HL-60 (cell line): ENCODE measurements at regions not wholly inside any gene's neighbourhood (a gene's known extent, or its start where the extent isn't known, plus 50 kb on each side); places are given as distances from the start of the nearest gene placed in this dataset.

ENCODE experiments used
- DNase-seq, 2 experiments: peaks; one replicate each; pipeline ENCODE4 v3.0.0-alpha.2; 2010 to 2020; ENCODE audit warnings: low read depth in 1 of 2, low spot score in 1 of 2
- H3K27ac ChIP-seq: fragments of 250-450 bp; sonication (Bioruptor Pico); replicated peaks from 2 replicates; pipeline ENCODE4 v1.5.1; 2020; ENCODE audit warnings: mild to moderate bottlenecking, moderate library complexity
- H3K27me3 ChIP-seq: fragments of 250-450 bp; sonication (Bioruptor Pico); 2 replicates; pipeline ENCODE4 v1.5.1; 2021; ENCODE audit warnings: mild to moderate bottlenecking, moderate library complexity; ENCODE audit not compliant: insufficient read depth, poor library complexity, severe bottlenecking
- H3K4me3 ChIP-seq: replicated peaks from 2 replicates; pipeline ENCODE4 v1.5.1; 2011; ENCODE audit warnings: mild to moderate bottlenecking, control low read depth, low read length; ENCODE audit not compliant: insufficient read depth
- CTCF ChIP-seq: IDR thresholded peaks from one replicate; pipeline ENCODE4 v1.5.1; 2011; ENCODE audit warnings: low read length, control low read depth, inconsistent platforms; ENCODE audit not compliant: insufficient read depth
- GABPA ChIP-seq: IDR thresholded peaks from 2 replicates; pipeline ENCODE4 v1.6.1; 2012; ENCODE audit warnings: low read depth
- POLR2AphosphoS5 ChIP-seq: IDR thresholded peaks from 2 replicates; pipeline ENCODE4 v1.6.1; 2012; ENCODE audit warnings: low read depth
- REST ChIP-seq: IDR thresholded peaks from 2 replicates; pipeline ENCODE4 v1.6.1; 2012; ENCODE audit warnings: low read depth; ENCODE audit not compliant: insufficient replicate concordance
- SPI1 ChIP-seq: IDR thresholded peaks from 2 replicates; pipeline ENCODE4 v1.6.1; 2012; ENCODE audit warnings: low read depth, mild to moderate bottlenecking, borderline replicate concordance

- no peak for DNase-seq
- TF ChIP-seq REST (no peak), CTCF (no peak), SPI1 (no peak), GABPA (no peak), POLR2AphosphoS5 (no peak)
- no peak overlapping the region for H3K27ac ChIP-seq
- no peak overlapping the region for H3K4me3 ChIP-seq
- no peaks in the 10 kb centered on the region for H3K27me3 ChIP-seq
These were observed 114.9 kb downstream of the PCDH7 start for GRCh38 chr4:30835044-30835443.

- no peak for DNase-seq
- no peaks in the 10 kb centered on the region for H3K27me3 ChIP-seq
- H3K4me3 ChIP-seq = no peak overlapping the region
- no peak for TF ChIP-seq SPI1
- TF ChIP-seq REST = no peak
- no peak for TF ChIP-seq POLR2AphosphoS5
- no peak for TF ChIP-seq CTCF
- TF ChIP-seq GABPA = no peak
- no peak overlapping the region for H3K27ac ChIP-seq
These were observed 116.1 kb downstream of the PCDH7 start for GRCh38 chr4:30836231-30836630.

- Histone ChIP-seq H3K4me3 (no peak overlapping the region), H3K27ac (no peak overlapping the region), H3K27me3 (no peaks in the 10 kb centered on the region)
- DNase-seq = no peak
- TF ChIP-seq SPI1 (no peak), CTCF (no peak), GABPA (no peak), POLR2AphosphoS5 (no peak), REST (no peak)
These were observed 117.0 kb downstream of the PCDH7 start for GRCh38 chr4:30837131-30837539.
